ENCODE measurements at regions not wholly inside any gene's neighbourhood (a gene's known extent, or its start where the extent isn't known, plus 50 kb on each side); places are given as distances from the start of the nearest gene placed in this dataset.

GRCh38 chr2:16351137-16351536, 314.5 kb downstream of the CYRIA start:
- CTCF ChIA-PET: no interaction called here
- intact Hi-C loops (cut with micrococcal nuclease; ENCODE audit: unreplicated experiment): no loop called here
- Mint-ChIP-seq H3K4me3 (ENCODE audit: low read depth, unreplicated experiment) (no peak overlapping the region), H3K36me3 (ENCODE audit: insufficient read depth, unreplicated experiment) (no peaks in the 10 kb centered on the region), H3K9me3 (ENCODE audit: low read depth, unreplicated experiment) (peaks cover 17% of the 10 kb centered on the region), H3K27me3 (ENCODE audit: unreplicated experiment) (no peaks in the 10 kb centered on the region), H3K4me1 (ENCODE audit: low read depth, unreplicated experiment) (no peaks in the 10 kb centered on the region), H3K27ac (ENCODE audit: unreplicated experiment) (no peak overlapping the region)
- no peak for TF ChIP-seq CTCF (IDR thresholded peaks at IDR 0.05; ENCODE audit: unreplicated experiment)
- DNase-seq: no peak
- BruUV-seq (replicated peaks): no TSS peak

GRCh38 chr2:16350211-16350610, 315.4 kb downstream of the CYRIA start:
- no peaks in the 10 kb centered on the region for H3K36me3 Mint-ChIP-seq (ENCODE audit: insufficient read depth, unreplicated experiment)
- H3K9me3 Mint-ChIP-seq (ENCODE audit: low read depth, unreplicated experiment): peaks cover 15% of the 10 kb centered on the region
- H3K27me3 Mint-ChIP-seq (ENCODE audit: unreplicated experiment): no peaks in the 10 kb centered on the region
- no peak overlapping the region for H3K4me3 Mint-ChIP-seq (ENCODE audit: low read depth, unreplicated experiment)
- no peak overlapping the region for H3K27ac Mint-ChIP-seq (ENCODE audit: unreplicated experiment)
- BruUV-seq (replicated peaks): no TSS peak
- no peaks in the 10 kb centered on the region for H3K4me1 Mint-ChIP-seq (ENCODE audit: low read depth, unreplicated experiment)
- CTCF ChIA-PET: no interaction called here
- intact Hi-C loops (cut with micrococcal nuclease; ENCODE audit: unreplicated experiment): no loop called here
- no peak for TF ChIP-seq CTCF (IDR thresholded peaks at IDR 0.05; ENCODE audit: unreplicated experiment)
- DNase-seq: no peak

GRCh38 chr2:16349811-16350210, 315.8 kb downstream of the CYRIA start:
- H3K36me3 Mint-ChIP-seq (ENCODE audit: insufficient read depth, unreplicated experiment): no peaks in the 10 kb centered on the region
- no TSS peak for BruUV-seq (replicated peaks)

GRCh38 chr2:16348821-16349515, 316.7 kb downstream of the CYRIA start:
- H3K27me3 Mint-ChIP-seq (ENCODE audit: unreplicated experiment): no peaks in the 10 kb centered on the region
- no TSS peak for BruUV-seq (replicated peaks)
- H3K4me1 Mint-ChIP-seq (ENCODE audit: low read depth, unreplicated experiment): no peaks in the 10 kb centered on the region
- TF ChIP-seq CTCF (IDR thresholded peaks at IDR 0.05; ENCODE audit: unreplicated experiment): no peak
- DNase-seq: no peak
- CTCF ChIA-PET: no interaction called here
- no peaks in the 10 kb centered on the region for H3K36me3 Mint-ChIP-seq (ENCODE audit: insufficient read depth, unreplicated experiment)
- H3K9me3 Mint-ChIP-seq (ENCODE audit: low read depth, unreplicated experiment): peaks cover 12% of the 10 kb centered on the region
- intact Hi-C loops (cut with micrococcal nuclease; ENCODE audit: unreplicated experiment): no loop called here
- no peak overlapping the region for H3K27ac Mint-ChIP-seq (ENCODE audit: unreplicated experiment)
- no peak overlapping the region for H3K4me3 Mint-ChIP-seq (ENCODE audit: low read depth, unreplicated experiment)

More at GRCh38 chr2:16349811-16350210, 315.8 kb downstream of the CYRIA start:
- no peak for DNase-seq
- CTCF ChIA-PET: no interaction called here
- H3K4me1 Mint-ChIP-seq (ENCODE audit: low read depth, unreplicated experiment): no peaks in the 10 kb centered on the region
- peaks cover 15% of the 10 kb centered on the region for H3K9me3 Mint-ChIP-seq (ENCODE audit: low read depth, unreplicated experiment)
- no peak overlapping the region for H3K27ac Mint-ChIP-seq (ENCODE audit: unreplicated experiment)
- H3K4me3 Mint-ChIP-seq (ENCODE audit: low read depth, unreplicated experiment): no peak overlapping the region
- no peaks in the 10 kb centered on the region for H3K27me3 Mint-ChIP-seq (ENCODE audit: unreplicated experiment)
- intact Hi-C loops (cut with micrococcal nuclease; ENCODE audit: unreplicated experiment): no loop called here
- TF ChIP-seq CTCF (IDR thresholded peaks at IDR 0.05; ENCODE audit: unreplicated experiment): no peak

Measured in Calu3 (cell line).